22Rv1 (cell line): ENCODE measurements at regions not wholly inside any gene's neighbourhood (a gene's known extent, or its start where the extent isn't known, plus 50 kb on each side); places are given as distances from the start of the nearest gene placed in this dataset.

Experiments used
- H3K27ac ChIP-seq: fragments of 450-650 bp; 2 replicates; pipeline ENCODE4 v1.5.1; 2017
- CTCF ChIP-seq: fragments of 450-650 bp; IDR thresholded peaks from 2 replicates; pipeline ENCODE4 v1.5.1; 2017; ENCODE audit warnings: mild to moderate bottlenecking
- ZFX ChIP-seq: fragments of 450-650 bp; IDR thresholded peaks from 2 replicates; pipeline ENCODE4 v1.6.1; 2017; ENCODE audit warnings: antibody characterized with exemption, borderline replicate concordance

GRCh38 chr2:150782613-150783012, 295.1 kb upstream of the RND3 start:
- TF ChIP-seq CTCF: no peak
- H3K27ac ChIP-seq: no peak overlapping the region

- no peak for TF ChIP-seq CTCF
- no peak for TF ChIP-seq ZFX
- H3K27ac ChIP-seq: no peak overlapping the region
Measured at GRCh38 chr2:150781142-150781541, 293.7 kb upstream of the RND3 start.

- TF ChIP-seq CTCF (no peak), ZFX (no peak)
- H3K27ac ChIP-seq: no peak overlapping the region
Measured at GRCh38 chr2:150778828-150779227, 291.4 kb upstream of the RND3 start.

GRCh38 chr2:150769421-150769820, 282.0 kb upstream of the RND3 start:
- H3K27ac ChIP-seq: no peak overlapping the region
- TF ChIP-seq CTCF (no peak), ZFX (no peak)

- no peak for TF ChIP-seq CTCF
- no peak for TF ChIP-seq ZFX
- H3K27ac ChIP-seq: no peak overlapping the region
Measured at GRCh38 chr2:150767991-150768746, 280.7 kb upstream of the RND3 start.

GRCh38 chr2:150762571-150762970, 275.1 kb upstream of the RND3 start:
- TF ChIP-seq CTCF: no peak
- TF ChIP-seq ZFX: no peak

GRCh38 chr2:150759531-150759930, 272.1 kb upstream of the RND3 start:
- H3K27ac ChIP-seq: no peak overlapping the region
- TF ChIP-seq ZFX (no peak), CTCF (no peak)

More at GRCh38 chr2:150762571-150762970, 275.1 kb upstream of the RND3 start:
- H3K27ac ChIP-seq: no peak overlapping the region
